Fibroblast of pulmonary artery (primary cell): ENCODE measurements at regions not wholly inside any gene's neighbourhood (a gene's known extent, or its start where the extent isn't known, plus 50 kb on each side); places are given as distances from the start of the nearest gene placed in this dataset.

Experiments used
- DNase-seq: peaks from one replicate; pipeline ENCODE4 v3.0.0-alpha.2; 2010; ENCODE audit warnings: low read depth
- H3K4me3 ChIP-seq: replicated peaks from 2 replicates; pipeline ENCODE4 v1.5.1; 2011; ENCODE audit warnings: low read depth, mild to moderate bottlenecking, control low read depth, low read length, moderate library complexity
- TF ChIP-seq, protein P1 (sequence below): IDR thresholded peaks from 2 replicates; pipeline ENCODE4 v1.5.1; 2011; ENCODE audit warnings: mild to moderate bottlenecking, control low read depth, low read length, inconsistent platforms; ENCODE audit errors: missing control alignments

DNA sequence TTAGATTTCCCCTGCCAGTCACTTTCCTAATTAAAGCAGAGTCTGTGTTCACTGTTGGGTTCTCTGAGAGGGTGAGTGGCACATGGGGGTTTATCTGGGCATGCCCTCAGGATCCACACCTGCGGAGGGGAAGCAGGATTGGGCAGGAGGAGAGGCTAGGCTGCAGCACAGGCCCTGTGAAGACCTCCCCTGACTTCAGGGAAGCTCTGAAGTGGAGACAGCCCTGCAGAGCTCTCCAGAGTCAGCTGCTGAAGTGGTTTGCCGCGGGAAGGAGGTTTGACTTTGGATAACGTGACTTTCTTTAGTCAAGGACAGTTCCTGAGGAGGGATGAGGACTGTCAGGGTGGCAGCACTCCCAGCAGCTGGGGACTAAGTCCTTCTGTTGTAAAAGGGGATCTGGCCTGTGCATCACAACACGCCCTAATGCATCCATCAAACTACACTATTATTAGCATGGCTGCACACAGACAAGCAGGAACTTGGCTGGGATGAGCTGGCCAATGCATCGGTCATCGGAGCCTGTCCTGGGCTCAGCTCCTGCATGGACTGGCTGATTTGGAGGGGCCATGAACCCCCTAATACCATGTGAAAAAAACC is 50.9 kb upstream of the LEP start:
- TF ChIP-seq, protein P1, sequence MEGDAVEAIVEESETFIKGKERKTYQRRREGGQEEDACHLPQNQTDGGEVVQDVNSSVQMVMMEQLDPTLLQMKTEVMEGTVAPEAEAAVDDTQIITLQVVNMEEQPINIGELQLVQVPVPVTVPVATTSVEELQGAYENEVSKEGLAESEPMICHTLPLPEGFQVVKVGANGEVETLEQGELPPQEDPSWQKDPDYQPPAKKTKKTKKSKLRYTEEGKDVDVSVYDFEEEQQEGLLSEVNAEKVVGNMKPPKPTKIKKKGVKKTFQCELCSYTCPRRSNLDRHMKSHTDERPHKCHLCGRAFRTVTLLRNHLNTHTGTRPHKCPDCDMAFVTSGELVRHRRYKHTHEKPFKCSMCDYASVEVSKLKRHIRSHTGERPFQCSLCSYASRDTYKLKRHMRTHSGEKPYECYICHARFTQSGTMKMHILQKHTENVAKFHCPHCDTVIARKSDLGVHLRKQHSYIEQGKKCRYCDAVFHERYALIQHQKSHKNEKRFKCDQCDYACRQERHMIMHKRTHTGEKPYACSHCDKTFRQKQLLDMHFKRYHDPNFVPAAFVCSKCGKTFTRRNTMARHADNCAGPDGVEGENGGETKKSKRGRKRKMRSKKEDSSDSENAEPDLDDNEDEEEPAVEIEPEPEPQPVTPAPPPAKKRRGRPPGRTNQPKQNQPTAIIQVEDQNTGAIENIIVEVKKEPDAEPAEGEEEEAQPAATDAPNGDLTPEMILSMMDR: no peak
- no peak for DNase-seq
- no peak overlapping the region for H3K4me3 ChIP-seq

DNA sequence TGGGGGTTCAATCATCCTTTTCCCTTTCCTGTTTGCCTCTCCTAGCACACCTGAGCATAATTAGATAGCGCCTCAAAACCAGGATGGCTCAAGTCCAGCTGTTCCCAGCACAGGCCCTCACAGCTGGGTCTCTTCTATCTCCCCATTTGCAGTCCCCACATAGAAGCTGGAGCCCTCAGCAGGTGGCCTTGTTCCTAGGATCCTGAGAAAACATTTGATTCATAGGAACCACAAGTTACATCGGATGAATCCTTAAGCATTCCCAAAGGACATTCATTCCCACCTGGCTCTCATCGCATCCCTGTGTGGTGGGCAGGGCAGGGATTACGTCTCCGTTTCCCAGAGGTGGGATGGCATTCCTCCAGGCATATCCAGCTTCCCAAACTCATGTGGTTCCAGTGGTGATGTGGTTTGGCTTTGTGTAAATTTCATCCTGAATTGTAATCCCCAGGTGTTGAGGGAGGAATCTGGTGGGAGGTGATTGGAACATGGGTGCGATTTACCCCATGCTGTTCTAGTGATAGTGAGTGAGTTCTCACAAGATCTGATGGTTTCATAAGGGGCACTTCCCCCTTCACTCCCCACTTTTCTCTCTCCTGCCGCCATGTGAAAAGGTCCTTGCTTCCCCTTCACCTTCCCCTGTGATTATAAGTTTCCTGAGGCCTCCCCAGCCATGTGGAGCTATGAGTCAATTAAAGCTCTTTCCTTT is 49.8 kb upstream of the LEP start:
- no peak overlapping the region for H3K4me3 ChIP-seq
- DNase-seq: no peak
- TF ChIP-seq, protein P1: no peak
